ENCODE measurements at regions not wholly inside any gene's neighbourhood (a gene's known extent, or its start where the extent isn't known, plus 50 kb on each side); places are given as distances from the start of the nearest gene placed in this dataset.

DNA sequence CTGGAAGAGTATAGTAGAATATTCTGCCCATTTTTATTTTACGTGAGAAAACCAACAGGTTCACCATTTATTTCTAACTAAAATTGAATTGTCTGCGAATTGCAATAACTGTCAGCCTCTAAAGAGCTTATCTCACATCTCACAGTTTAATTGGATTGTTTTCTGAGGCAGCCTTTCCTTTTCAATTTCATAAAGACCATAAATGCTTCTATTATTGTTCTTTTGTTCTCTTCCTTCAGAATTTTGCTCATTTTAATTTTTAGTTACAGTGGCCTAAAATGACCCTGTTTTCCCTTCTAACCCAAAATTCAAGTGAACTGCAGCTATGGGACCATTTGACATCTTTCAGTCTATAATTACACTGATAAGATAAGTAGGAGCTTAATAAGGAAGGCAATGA, 147.6 kb downstream of the KLHL28 start:
- TF ChIP-seq, protein P1, sequence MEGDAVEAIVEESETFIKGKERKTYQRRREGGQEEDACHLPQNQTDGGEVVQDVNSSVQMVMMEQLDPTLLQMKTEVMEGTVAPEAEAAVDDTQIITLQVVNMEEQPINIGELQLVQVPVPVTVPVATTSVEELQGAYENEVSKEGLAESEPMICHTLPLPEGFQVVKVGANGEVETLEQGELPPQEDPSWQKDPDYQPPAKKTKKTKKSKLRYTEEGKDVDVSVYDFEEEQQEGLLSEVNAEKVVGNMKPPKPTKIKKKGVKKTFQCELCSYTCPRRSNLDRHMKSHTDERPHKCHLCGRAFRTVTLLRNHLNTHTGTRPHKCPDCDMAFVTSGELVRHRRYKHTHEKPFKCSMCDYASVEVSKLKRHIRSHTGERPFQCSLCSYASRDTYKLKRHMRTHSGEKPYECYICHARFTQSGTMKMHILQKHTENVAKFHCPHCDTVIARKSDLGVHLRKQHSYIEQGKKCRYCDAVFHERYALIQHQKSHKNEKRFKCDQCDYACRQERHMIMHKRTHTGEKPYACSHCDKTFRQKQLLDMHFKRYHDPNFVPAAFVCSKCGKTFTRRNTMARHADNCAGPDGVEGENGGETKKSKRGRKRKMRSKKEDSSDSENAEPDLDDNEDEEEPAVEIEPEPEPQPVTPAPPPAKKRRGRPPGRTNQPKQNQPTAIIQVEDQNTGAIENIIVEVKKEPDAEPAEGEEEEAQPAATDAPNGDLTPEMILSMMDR (IDR thresholded peaks at IDR 0.05; ENCODE audit: insufficient read depth, low read depth, low read length): no peak
- no peak overlapping the region for H3K4me3 ChIP-seq (ENCODE audit: low read depth, low read length)
- DNase-seq (ENCODE audit: low read depth): no peak

DNA sequence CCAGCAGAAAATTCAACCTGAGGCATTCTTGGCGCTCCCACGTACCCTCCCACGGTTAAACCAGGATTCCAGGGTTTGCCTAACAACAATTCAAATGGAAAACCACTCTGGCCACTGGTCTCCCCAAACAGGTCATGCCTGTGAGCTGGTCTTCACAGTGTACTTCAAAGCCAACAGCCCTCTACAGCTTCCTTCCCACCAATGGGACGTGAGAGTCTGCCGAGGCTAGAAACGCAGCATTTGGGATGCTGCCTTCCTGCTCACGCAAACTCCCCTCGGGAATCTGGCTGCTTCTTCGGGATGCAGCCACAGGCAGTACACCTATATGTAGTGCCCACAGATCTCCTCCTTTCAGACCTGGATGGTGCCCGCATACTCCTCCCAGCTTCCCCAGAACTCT, 149.1 kb downstream of the KLHL28 start:
- no peak overlapping the region for H3K4me3 ChIP-seq (ENCODE audit: low read depth, low read length)
- no peak for DNase-seq (ENCODE audit: low read depth)
- TF ChIP-seq, protein P1 (IDR thresholded peaks at IDR 0.05; ENCODE audit: insufficient read depth, low read depth, low read length): no peak

DNA sequence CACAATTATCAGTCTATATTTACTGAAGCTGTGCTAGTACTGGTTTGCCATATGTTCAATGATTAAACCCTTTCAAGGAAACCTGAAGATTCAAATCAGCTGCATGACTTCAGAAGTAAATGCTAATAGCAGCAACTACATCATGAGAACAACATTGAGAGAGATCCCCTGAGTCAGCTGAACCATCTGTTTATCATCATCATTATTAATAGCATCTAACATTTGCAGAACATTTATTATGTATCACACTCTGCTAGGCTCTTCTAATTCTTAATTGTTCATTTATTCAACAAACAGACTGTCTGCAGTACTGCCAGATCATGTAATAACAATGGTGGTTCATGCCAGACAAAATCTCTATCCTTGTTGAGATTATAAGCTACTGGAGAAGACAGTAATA, 157.4 kb downstream of the KLHL28 start:
- TF ChIP-seq, protein P1 (IDR thresholded peaks at IDR 0.05; ENCODE audit: insufficient read depth, low read depth, low read length): no peak

DNA sequence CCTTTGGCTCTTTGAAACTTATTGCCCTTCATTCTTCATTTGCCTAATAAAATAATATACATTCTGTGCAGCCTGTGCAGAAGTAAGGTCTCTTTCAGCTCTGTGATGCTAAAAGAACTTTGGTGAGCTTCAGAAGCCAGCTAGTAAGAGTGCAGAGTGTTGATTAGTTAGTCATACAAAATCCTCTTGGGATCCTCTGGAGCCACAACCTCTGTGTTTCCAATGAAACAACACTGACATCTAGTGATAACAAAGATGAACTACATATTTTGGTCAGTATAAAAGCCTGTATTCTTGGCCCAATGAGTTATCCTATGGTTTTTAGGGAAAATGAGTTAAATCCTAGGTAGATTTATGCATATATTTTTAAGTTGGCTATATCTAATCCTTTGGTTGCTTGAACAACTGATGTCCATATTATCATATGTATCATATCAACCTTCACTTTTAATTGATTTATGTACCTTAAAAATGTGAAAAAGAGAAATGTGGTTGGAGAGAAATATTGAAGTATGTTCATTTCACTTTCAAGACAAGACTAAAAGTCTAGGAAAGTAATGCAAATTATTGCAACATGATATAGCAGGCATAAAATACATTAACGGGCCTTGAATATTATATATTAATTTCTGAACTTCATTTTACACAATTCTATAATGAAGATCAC, 158.4 kb downstream of the KLHL28 start:
- TF ChIP-seq, protein P1 (IDR thresholded peaks at IDR 0.05; ENCODE audit: insufficient read depth, low read depth, low read length): peak; percentile 68
- H3K4me3 ChIP-seq (ENCODE audit: low read depth, low read length): no peak overlapping the region
- DNase-seq (ENCODE audit: low read depth): peak; percentile 65

More for the DNA sequence above, 157.4 kb downstream of the KLHL28 start:
- DNase-seq (ENCODE audit: low read depth): no peak
- H3K4me3 ChIP-seq (ENCODE audit: low read depth, low read length): no peak overlapping the region

DNA sequence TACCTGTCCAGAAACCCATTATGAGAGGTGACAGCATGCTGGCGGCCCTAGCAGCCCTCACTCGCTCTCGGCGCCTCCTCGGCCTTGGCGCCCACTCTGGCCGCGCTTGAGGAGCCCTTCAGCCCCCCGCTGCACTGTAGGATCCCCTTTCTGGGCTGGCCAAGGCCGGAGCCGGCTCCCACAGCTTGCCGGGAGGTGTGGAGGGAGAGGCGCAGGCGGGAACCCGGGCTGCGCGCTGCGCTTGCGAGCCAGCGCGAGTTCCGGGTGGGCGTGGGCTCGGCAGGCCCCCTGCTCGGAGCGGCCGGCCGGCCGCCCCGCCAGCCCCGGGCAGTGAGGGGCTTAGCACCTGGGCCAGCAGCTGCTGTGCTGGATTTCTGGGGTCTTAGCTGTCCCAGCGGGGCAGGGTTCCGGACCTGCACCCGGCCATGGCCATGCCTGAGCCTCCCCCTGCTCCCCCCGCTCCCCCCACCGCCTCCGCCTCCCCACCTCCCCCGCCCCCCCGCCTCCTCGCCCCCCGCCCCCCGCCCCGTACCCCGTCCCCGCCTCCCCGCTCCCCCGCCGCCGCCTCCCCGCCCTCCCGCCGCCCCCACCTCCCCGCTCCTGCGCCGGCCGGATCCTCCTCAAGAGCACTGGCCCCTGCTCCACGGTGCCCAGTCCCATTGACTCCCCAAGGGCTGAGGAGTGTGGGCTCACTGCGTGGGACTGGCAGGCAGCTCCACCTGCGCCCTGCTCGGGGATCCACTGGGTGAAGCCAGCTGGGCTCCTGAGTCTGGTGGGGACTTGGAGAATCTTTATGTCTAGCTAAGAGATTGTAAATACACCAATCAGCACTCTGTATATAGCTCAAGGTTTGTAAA, 163.1 kb downstream of the KLHL28 start:
- peak overlapping the region; percentile 53 for H3K4me3 ChIP-seq (ENCODE audit: low read depth, low read length)
- no peak for DNase-seq (ENCODE audit: low read depth)
- TF ChIP-seq, protein P1 (IDR thresholded peaks at IDR 0.05; ENCODE audit: insufficient read depth, low read depth, low read length): no peak

DNA sequence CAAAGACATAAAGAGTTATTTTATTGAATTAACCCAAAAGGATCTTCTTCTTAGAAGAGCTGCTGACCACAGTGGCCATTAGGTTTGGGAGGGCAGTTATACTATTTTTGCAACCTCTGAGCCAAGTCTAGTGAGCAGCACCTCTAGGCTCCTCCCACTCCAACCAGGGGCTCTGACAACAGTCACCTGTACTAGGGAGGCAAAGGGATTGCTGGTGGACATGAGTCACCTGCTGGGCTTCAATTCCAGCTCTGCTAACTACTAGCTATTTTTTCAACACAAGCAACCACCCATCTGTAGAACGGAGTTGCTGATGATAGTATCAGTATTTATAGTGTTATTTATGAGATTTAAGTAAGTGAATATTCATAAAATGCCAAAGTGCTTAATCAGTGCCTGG, 166.0 kb downstream of the KLHL28 start:
- no peak for DNase-seq (ENCODE audit: low read depth)
- TF ChIP-seq, protein P1 (IDR thresholded peaks at IDR 0.05; ENCODE audit: insufficient read depth, low read depth, low read length): no peak

More for the DNA sequence above, 166.0 kb downstream of the KLHL28 start:
- H3K4me3 ChIP-seq (ENCODE audit: low read depth, low read length): no peak overlapping the region
